ENCODE measurements at regions not wholly inside any gene's neighbourhood (a gene's known extent, or its start where the extent isn't known, plus 50 kb on each side); places are given as distances from the start of the nearest gene placed in this dataset.

DNA sequence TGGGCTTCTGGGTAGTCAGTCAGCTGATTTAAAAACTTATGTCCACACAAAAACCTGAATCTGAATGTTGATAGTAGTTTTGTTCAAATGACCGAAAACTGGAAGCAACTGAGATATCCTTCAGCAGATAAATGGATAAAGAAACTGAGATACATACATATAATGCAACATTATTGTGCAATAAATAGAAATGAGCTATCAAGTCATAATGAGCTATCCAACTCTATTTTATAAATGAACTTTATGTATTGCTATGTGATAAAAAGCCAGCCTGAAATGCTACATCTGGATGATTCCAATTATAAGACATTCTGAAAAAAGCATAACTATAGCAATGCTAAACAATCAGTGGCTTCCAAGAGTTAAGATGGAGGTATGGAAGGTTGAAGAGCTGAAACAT is 748.7 kb downstream of the TNS3 start:
- H3K36me3 Mint-ChIP-seq (ENCODE audit: low read depth): no peaks in the 10 kb centered on the region
- ATAC-seq: no peak
- TF ChIP-seq, protein P1, sequence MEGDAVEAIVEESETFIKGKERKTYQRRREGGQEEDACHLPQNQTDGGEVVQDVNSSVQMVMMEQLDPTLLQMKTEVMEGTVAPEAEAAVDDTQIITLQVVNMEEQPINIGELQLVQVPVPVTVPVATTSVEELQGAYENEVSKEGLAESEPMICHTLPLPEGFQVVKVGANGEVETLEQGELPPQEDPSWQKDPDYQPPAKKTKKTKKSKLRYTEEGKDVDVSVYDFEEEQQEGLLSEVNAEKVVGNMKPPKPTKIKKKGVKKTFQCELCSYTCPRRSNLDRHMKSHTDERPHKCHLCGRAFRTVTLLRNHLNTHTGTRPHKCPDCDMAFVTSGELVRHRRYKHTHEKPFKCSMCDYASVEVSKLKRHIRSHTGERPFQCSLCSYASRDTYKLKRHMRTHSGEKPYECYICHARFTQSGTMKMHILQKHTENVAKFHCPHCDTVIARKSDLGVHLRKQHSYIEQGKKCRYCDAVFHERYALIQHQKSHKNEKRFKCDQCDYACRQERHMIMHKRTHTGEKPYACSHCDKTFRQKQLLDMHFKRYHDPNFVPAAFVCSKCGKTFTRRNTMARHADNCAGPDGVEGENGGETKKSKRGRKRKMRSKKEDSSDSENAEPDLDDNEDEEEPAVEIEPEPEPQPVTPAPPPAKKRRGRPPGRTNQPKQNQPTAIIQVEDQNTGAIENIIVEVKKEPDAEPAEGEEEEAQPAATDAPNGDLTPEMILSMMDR (IDR thresholded peaks at IDR 0.05): no peak
- H3K27ac Mint-ChIP-seq: no peak overlapping the region
- DNase-seq: no peak
- H3K4me1 Mint-ChIP-seq (ENCODE audit: low read depth): no peaks in the 10 kb centered on the region
- peaks cover 2% of the 10 kb centered on the region for H3K9me3 Mint-ChIP-seq
- CTCF ChIA-PET: no interaction called here
- no peaks in the 10 kb centered on the region for H3K27me3 Mint-ChIP-seq
- POLR2A ChIA-PET: no interaction called here
- no peak overlapping the region for H3K4me3 Mint-ChIP-seq
- intact Hi-C loops (cut with micrococcal nuclease): no loop called here

DNA sequence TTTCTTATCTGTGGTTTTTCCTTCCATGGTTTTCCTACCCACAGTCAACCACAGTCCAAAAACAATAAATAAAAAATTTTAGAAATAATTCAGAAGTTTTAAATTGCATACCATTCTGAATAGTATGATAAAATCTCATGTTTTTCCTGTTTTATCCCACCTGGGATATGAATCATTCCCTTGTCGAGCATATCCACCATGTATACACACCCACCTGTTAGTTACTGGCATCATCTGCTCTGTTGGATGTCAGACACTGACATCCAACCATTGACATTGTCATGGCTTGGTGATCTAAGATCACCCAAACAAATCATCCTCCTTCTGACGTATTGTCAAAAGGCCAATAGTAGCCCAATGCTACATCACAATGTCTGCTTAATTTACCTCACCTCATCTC is 749.8 kb downstream of the TNS3 start:
- Mint-ChIP-seq H3K27ac (no peak overlapping the region), H3K27me3 (no peaks in the 10 kb centered on the region), H3K4me3 (no peak overlapping the region), H3K36me3 (ENCODE audit: low read depth) (no peaks in the 10 kb centered on the region), H3K9me3 (peaks cover 5% of the 10 kb centered on the region), H3K4me1 (ENCODE audit: low read depth) (no peaks in the 10 kb centered on the region)
- CTCF ChIA-PET: no interaction called here
- POLR2A ChIA-PET: no interaction called here
- DNase-seq: no peak
- intact Hi-C loops (cut with micrococcal nuclease): no loop called here
- TF ChIP-seq, protein P1 (IDR thresholded peaks at IDR 0.05): no peak
- no peak for ATAC-seq

DNA sequence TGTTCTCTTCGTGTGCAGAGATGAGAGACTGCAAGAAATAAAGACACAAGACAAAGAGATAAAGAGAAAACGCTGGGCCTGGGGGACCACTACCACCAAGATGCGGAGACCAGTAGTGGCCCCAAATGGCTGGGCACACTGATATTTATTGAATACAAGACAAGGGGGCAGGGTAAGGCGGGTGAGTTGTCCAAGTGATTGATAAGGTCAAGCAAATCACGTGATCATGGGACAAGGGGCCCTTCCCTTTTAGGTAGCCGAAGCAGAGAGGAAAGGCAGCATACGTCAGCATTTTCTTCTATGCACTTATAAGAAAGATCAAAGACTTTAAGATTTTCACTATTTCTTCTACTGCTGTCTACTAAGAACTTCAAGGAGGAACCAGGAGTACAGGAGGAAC is 762.1 kb downstream of the TNS3 start:
- no peaks in the 10 kb centered on the region for H3K4me1 Mint-ChIP-seq (ENCODE audit: low read depth)
- no peaks in the 10 kb centered on the region for H3K36me3 Mint-ChIP-seq (ENCODE audit: low read depth)
- H3K9me3 Mint-ChIP-seq: peaks cover 8% of the 10 kb centered on the region

DNA sequence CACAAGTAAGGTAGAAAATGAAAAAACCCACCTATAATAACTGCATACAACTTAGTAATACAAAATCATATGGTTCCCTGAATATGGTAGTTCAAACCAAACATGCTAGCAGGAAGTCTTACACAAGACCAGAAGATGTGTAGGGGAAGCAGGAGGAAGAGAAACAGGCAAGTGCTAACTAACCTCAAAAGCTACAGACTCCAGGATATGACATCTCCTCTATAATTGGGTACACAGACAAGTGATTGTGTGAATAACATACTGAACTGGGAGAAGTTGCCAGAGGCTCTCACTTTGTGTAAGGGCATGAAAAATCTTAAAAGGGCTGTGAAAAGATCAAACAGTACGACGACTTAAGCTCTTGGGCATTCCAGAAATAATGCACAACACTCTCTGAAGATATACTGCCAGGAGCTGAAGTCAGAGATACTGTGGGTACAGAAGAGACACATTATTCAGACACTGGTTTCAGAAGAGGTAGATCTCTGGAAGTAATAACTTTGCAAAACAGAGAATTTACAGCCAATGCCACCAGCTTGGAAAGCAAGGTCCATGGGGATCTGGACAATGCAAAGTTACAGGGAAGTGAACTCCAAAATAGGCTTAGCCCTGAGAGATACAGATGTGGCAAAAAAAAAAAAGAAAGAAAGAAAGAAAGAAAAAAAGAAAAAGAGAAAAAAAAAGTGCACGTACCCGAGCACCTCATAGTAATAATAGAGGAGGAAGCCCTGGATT is 767.2 kb downstream of the TNS3 start:
- intact Hi-C loops (cut with micrococcal nuclease): no loop called here
- ATAC-seq (no peak), DNase-seq (no peak)
- TF ChIP-seq, protein P1 (IDR thresholded peaks at IDR 0.05): no peak
- CTCF ChIA-PET: no interaction called here
- H3K27me3 Mint-ChIP-seq: no peaks in the 10 kb centered on the region
- H3K4me3 Mint-ChIP-seq: no peak overlapping the region
- H3K4me1 Mint-ChIP-seq (ENCODE audit: low read depth): no peaks in the 10 kb centered on the region
- no peaks in the 10 kb centered on the region for H3K36me3 Mint-ChIP-seq (ENCODE audit: low read depth)
- POLR2A ChIA-PET: no interaction called here
- H3K9me3 Mint-ChIP-seq: peaks cover 8% of the 10 kb centered on the region
- no peak overlapping the region for H3K27ac Mint-ChIP-seq

More for the DNA sequence above, 762.1 kb downstream of the TNS3 start:
- no peak overlapping the region for H3K27ac Mint-ChIP-seq
- H3K4me3 Mint-ChIP-seq: no peak overlapping the region
- H3K27me3 Mint-ChIP-seq: no peaks in the 10 kb centered on the region
- intact Hi-C loops (cut with micrococcal nuclease): no loop called here
- TF ChIP-seq, protein P1 (IDR thresholded peaks at IDR 0.05): no peak
- DNase-seq (no peak), ATAC-seq (no peak)
- ChIA-PET CTCF (no interaction called here), POLR2A (no interaction called here)

DNA sequence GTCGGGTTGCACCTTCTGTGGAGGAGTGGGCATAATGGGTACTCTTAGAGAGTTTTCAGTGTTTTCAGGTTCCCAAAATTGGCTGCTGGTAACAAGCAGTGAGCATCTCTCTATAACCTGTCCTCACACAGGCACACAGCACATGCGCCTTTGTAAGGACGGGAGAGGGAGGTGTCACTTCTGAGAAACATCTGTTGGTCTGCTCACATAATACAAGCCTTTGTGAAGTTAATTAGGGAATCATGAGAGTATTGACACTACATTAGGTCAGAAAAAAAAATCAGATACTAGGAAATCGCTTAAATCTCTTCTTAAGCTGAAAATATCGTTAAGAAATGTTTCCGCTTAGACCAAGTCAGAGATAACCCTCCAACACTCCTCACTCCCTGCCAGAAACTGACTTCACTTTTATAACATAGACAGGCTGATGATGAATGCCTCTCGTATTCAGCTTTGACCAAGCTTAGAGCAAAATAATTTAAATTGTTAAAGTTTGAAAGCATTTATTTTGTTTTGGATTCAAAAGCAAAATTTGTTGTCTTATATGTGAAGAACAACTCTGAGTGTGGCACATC is 769.7 kb downstream of the TNS3 start:
- intact Hi-C loops (cut with micrococcal nuclease): no loop called here
- Mint-ChIP-seq H3K4me1 (ENCODE audit: low read depth) (no peaks in the 10 kb centered on the region), H3K4me3 (no peak overlapping the region), H3K27ac (no peak overlapping the region), H3K27me3 (no peaks in the 10 kb centered on the region), H3K9me3 (peaks cover 10% of the 10 kb centered on the region), H3K36me3 (ENCODE audit: low read depth) (no peaks in the 10 kb centered on the region)
- TF ChIP-seq, protein P1 (IDR thresholded peaks at IDR 0.05): no peak
- ChIA-PET CTCF (no interaction called here), POLR2A (no interaction called here)
- no peak for DNase-seq
- ATAC-seq: no peak
